Transverse colon (tissue), 3 donors: ENCODE measurements at regions not wholly inside any gene's neighbourhood (a gene's known extent, or its start where the extent isn't known, plus 50 kb on each side); places are given as distances from the start of the nearest gene placed in this dataset.
"Not testable (repeated sequence)": the region's sequence is repeated elsewhere in the genome, so short reads cannot be mapped to it uniquely, and the experiment has no call there.

ENCODE experiments used
- POLR2A ChIP-seq: fragments of 450-650 bp; IDR thresholded peaks from one replicate; pipeline ENCODE4 v1.6.1; 2016; ENCODE audit warnings: antibody characterized with exemption, mild to moderate bottlenecking, moderate library complexity
- TF ChIP-seq, protein P1 (sequence below), 5 experiments: fragments of 200-600 bp in 3 of 5; fragments of 450-650 bp in 2 of 5; sonication (generic) in 3 of 5; IDR thresholded peaks; 1 replicate in 2 of 5; 2 replicates in 3 of 5; pipeline ENCODE4 v1.5.1; 2016 to 2017; ENCODE audit warnings: antibody characterized with exemption in 5 of 5, inconsistent platforms in 3 of 5, mild to moderate bottlenecking in 2 of 5, moderate library complexity in 1 of 5

DNA sequence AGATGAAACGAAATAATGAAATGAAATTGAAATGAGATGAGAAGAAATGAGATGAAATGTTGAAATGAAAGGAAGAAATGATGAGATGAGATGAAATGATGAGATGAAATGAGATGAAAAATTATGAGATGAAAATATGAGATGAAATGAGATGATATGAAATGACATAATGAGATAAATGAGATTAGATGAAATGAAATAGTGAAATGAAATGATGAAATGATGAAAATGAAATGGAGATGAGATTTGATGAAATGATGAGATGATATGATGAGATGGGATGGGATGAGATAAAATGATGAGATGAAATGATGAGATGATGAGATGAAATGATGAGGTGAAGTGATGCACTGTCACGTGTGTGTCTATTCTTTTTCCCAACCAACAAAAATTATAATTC lies 224.5 kb downstream of the GOLGA6L6 start:
- TF ChIP-seq, protein P1, sequence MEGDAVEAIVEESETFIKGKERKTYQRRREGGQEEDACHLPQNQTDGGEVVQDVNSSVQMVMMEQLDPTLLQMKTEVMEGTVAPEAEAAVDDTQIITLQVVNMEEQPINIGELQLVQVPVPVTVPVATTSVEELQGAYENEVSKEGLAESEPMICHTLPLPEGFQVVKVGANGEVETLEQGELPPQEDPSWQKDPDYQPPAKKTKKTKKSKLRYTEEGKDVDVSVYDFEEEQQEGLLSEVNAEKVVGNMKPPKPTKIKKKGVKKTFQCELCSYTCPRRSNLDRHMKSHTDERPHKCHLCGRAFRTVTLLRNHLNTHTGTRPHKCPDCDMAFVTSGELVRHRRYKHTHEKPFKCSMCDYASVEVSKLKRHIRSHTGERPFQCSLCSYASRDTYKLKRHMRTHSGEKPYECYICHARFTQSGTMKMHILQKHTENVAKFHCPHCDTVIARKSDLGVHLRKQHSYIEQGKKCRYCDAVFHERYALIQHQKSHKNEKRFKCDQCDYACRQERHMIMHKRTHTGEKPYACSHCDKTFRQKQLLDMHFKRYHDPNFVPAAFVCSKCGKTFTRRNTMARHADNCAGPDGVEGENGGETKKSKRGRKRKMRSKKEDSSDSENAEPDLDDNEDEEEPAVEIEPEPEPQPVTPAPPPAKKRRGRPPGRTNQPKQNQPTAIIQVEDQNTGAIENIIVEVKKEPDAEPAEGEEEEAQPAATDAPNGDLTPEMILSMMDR (IDR thresholded peaks at IDR 0.05): not testable (repeated sequence)
- TF ChIP-seq POLR2A: not testable (repeated sequence)
